ENCODE measurements at regions not wholly inside any gene's neighbourhood (a gene's known extent, or its start where the extent isn't known, plus 50 kb on each side); places are given as distances from the start of the nearest gene placed in this dataset.
"Not testable (repeated sequence)": the region's sequence is repeated elsewhere in the genome, so short reads cannot be mapped to it uniquely, and the experiment has no call there.

DNA sequence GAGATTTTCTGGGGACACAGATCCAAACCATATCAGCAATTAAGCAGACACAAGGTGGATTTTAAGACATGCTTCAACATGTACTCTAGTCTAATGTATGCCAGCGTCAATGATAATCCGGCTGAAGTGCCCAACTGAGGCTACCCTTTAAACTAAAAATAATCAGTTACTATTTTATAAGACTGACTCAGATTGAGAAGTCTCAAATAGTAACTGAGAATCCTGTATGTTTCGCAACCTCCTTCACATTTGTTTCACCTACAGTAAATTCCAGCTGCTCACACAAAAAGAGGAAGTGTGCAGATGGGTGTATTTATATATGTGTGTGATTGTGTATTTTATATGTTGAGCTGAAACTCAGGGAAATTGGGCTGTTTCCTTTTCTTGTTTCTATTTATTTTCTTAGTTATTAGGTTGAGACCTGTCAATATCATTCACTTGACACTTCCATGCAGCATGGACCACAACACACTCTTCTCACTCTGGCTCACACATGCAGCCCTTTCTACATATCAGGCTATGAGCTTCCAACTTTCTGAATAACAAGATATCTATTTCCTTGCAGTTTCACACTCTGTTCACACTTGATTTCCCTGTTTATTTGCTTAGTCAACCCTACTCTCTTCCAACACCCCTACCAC lies 1224.9 kb upstream of the TMEM132C start:
- intact Hi-C loops (cut with DNase I; ENCODE audit: low total_unique reads) = no loop called here
- H3K27ac ChIP-seq = no peak overlapping the region
- 89 to 95% (median 92%) methylated on average over 3 of the region's 3 CpGs for WGBS, 5 donors

DNA sequence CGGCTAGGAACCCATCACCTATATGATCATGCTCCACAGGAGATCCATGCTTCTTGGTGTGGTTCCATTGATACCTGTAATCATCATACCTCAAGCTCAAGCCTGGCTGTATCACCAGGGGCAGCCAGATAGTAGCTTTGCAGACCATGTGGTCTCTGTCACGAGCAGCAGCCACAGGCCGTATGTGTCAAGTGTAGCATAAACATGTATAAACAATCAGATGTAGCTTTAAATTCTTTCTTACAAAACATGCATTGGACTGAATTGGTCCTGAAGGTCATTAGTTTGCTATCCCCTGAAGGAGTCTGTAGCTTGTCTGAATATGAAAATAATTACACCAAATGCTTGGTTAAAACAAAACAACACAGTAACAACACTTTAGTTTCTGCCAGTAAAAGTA lies 1223.2 kb upstream of the TMEM132C start:
- no peak overlapping the region for H3K4me3 ChIP-seq
- H3K36me3 ChIP-seq = no peaks in the 10 kb centered on the region
- H3K9me3 ChIP-seq = no peaks in the 10 kb centered on the region
- peaks cover 0 to 13% (median 0%) of the 10 kb centered on the region in 4 donors for H3K4me1 ChIP-seq
- no peak for TF ChIP-seq POLR2A (IDR thresholded peaks at IDR 0.05)
- DNase-seq = no peak
- H3K27ac ChIP-seq = no peak overlapping the region
- H3K27me3 ChIP-seq = no peaks in the 10 kb centered on the region
- intact Hi-C loops (cut with DNase I; ENCODE audit: low total_unique reads) = no loop called here
- WGBS, 5 donors = 64 to 84% (median 74%) methylated on average over 3 of the region's 3 CpGs

More for the DNA sequence above, 1224.9 kb upstream of the TMEM132C start:
- TF ChIP-seq POLR2AphosphoS5 (IDR thresholded peaks at IDR 0.05) = no peak
- TF ChIP-seq EP300 (IDR thresholded peaks at IDR 0.05) = no peak
- TF ChIP-seq, protein P1, sequence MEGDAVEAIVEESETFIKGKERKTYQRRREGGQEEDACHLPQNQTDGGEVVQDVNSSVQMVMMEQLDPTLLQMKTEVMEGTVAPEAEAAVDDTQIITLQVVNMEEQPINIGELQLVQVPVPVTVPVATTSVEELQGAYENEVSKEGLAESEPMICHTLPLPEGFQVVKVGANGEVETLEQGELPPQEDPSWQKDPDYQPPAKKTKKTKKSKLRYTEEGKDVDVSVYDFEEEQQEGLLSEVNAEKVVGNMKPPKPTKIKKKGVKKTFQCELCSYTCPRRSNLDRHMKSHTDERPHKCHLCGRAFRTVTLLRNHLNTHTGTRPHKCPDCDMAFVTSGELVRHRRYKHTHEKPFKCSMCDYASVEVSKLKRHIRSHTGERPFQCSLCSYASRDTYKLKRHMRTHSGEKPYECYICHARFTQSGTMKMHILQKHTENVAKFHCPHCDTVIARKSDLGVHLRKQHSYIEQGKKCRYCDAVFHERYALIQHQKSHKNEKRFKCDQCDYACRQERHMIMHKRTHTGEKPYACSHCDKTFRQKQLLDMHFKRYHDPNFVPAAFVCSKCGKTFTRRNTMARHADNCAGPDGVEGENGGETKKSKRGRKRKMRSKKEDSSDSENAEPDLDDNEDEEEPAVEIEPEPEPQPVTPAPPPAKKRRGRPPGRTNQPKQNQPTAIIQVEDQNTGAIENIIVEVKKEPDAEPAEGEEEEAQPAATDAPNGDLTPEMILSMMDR (IDR thresholded peaks at IDR 0.05) = no peak
- no peak for TF ChIP-seq POLR2A (IDR thresholded peaks at IDR 0.05)
- H3K4me1 ChIP-seq = peaks cover 0 to 13% (median 0%) of the 10 kb centered on the region in 4 donors
- H3K4me3 ChIP-seq = no peak overlapping the region
- no peaks in the 10 kb centered on the region for H3K27me3 ChIP-seq
- H3K9me3 ChIP-seq = no peaks in the 10 kb centered on the region
- no peaks in the 10 kb centered on the region for H3K36me3 ChIP-seq
- DNase-seq = no peak

DNA sequence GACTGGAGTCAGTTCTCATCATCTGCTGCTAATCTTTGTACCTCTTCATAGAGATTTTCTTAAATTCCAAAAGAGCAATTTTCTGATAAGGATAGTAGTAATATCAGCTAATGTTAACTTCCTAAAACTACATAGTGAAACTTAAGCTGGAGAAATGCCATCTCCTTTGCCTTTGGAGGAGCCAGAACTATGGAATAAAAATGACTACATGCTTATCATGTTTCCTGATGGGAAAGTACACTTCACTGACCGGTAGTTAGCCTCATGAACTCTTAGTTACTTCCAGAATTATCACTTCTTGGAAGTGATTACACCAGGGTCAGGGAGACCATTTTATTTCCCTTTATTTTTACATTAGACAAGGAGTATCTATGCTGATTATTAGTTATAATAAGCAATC lies 1222.1 kb upstream of the TMEM132C start:
- Histone ChIP-seq H3K27ac (no peak overlapping the region), H3K27me3 (no peaks in the 10 kb centered on the region), H3K36me3 (no peaks in the 10 kb centered on the region), H3K4me1 (peaks cover 0 to 13% (median 0%) of the 10 kb centered on the region in 4 donors), H3K4me3 (no peak overlapping the region), H3K9me3 (no peaks in the 10 kb centered on the region)
- DNase-seq = peak in 1 of 2 donors; percentile 13
- TF ChIP-seq POLR2A (IDR thresholded peaks at IDR 0.05) (no peak), POLR2AphosphoS5 (IDR thresholded peaks at IDR 0.05) (no peak), EP300 (IDR thresholded peaks at IDR 0.05) (no peak)
- TF ChIP-seq, protein P1 (IDR thresholded peaks at IDR 0.05) = no peak
- intact Hi-C loops (cut with DNase I; ENCODE audit: low total_unique reads) = no loop called here
- WGBS, 5 donors = 21 to 44% (median 25%) methylated on average over 1 of the region's 1 CpG

DNA sequence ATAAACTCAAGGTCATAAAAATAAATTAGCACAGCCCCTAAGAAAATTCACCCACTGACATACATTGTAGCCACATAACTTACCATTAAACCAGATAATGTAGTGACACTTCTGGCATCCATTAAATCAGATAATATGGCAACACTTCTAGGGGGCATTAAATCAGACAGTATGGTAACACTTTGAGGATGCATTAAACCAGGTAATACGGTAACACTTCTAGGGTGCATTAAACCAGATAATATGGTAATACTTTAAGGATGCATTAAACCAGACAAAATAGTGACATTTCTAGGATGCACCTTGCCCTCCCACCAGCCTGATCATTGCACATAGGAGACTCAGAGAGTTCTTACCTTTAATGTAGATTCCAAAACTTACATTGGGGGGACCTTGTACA lies 1220.5 kb upstream of the TMEM132C start:
- H3K36me3 ChIP-seq = no peaks in the 10 kb centered on the region
- no peak overlapping the region for H3K27ac ChIP-seq
- H3K9me3 ChIP-seq = no peaks in the 10 kb centered on the region
- 86 to 94% (median 89%) methylated on average over 1 of the region's 1 CpG for WGBS, 5 donors
- H3K4me1 ChIP-seq = peaks cover 0 to 13% (median 0%) of the 10 kb centered on the region in 4 donors
- TF ChIP-seq, protein P1 (IDR thresholded peaks at IDR 0.05) = no peak
- TF ChIP-seq POLR2AphosphoS5 (IDR thresholded peaks at IDR 0.05) (no peak), EP300 (IDR thresholded peaks at IDR 0.05) (no peak), POLR2A (IDR thresholded peaks at IDR 0.05) (no peak)
- H3K27me3 ChIP-seq = no peaks in the 10 kb centered on the region
- H3K4me3 ChIP-seq = no peak overlapping the region
- intact Hi-C loops (cut with DNase I; ENCODE audit: low total_unique reads) = no loop called here
- no peak for DNase-seq

DNA sequence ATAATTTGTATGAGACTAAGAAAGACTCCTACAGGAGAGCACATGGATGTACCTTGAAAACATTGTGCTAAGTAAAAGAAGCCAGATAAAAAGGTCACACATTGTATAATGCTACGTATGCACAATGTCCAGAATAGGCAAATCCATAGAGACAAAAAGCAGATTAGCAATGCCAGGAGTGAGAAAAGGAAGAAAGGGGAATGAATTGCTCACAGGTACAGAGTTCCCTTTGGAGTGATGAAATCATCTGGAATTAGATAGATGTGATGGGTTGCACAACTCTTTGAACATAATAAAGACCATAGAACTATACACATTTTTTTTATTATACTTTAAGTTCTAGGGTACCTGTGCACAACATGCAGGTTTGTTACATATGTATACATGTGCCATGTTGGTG lies 1218.9 kb upstream of the TMEM132C start:
- no peak for DNase-seq
- WGBS, 5 donors = 77 to 95% (median 85%) methylated on average over 1 of the region's 1 CpG

DNA sequence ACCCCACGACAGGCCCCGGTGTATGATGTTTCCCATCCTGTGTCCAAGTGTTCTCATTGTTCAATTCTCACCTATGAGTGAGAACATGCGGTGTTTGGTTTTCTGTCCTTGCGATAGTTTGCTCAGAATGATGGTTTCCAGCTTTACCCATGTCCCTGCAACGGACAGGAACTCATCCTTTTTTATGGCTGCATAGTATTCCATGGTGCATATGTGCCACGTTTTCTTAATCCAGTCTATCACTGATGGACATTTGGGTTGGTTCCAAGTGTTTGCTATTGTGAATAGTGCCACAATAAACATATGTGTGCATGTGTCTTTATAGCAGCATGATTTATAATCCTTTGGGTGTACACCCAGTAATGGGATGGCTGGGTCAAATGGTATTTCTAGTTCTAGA lies 1218.4 kb upstream of the TMEM132C start:
- H3K36me3 ChIP-seq; DNase-seq; intact Hi-C loops (cut with DNase I; ENCODE audit: low total_unique reads); H3K27ac ChIP-seq; H3K9me3 ChIP-seq; H3K27me3 ChIP-seq; H3K4me3 ChIP-seq: not testable (repeated sequence)
- WGBS, 5 donors = 78 to 89% (median 83%) methylated on average over 6 of the region's 6 CpGs
- H3K4me1 ChIP-seq = peaks cover 0 to 13% (median 0%) of the 10 kb centered on the region in 4 donors

More for the DNA sequence above, 1218.9 kb upstream of the TMEM132C start:
- Histone ChIP-seq H3K9me3 (no peaks in the 10 kb centered on the region), H3K27me3 (no peaks in the 10 kb centered on the region), H3K4me1 (peaks cover 0 to 13% (median 0%) of the 10 kb centered on the region in 4 donors), H3K27ac (no peak overlapping the region), H3K36me3 (no peaks in the 10 kb centered on the region), H3K4me3 (no peak overlapping the region)
- TF ChIP-seq, protein P1 (IDR thresholded peaks at IDR 0.05) = no peak
- TF ChIP-seq POLR2A (IDR thresholded peaks at IDR 0.05) (no peak), EP300 (IDR thresholded peaks at IDR 0.05) (no peak), POLR2AphosphoS5 (IDR thresholded peaks at IDR 0.05) (no peak)
- intact Hi-C loops (cut with DNase I; ENCODE audit: low total_unique reads) = no loop called here

Measured in stomach (tissue), 8 donors.